SK-N-MC (cell line): ENCODE measurements at regions not wholly inside any gene's neighbourhood (a gene's known extent, or its start where the extent isn't known, plus 50 kb on each side); places are given as distances from the start of the nearest gene placed in this dataset.

Experiments
- DNase-seq: peaks from one replicate; pipeline ENCODE4 v3.0.0-alpha.2; 2011; ENCODE audit warnings: low read depth, low spot score
- H3K27ac ChIP-seq: fragments of 200-600 bp; sonication (generic); 2 replicates; pipeline ENCODE4 v1.5.1; 2016; ENCODE audit warnings: mixed run types
- H3K36me3 ChIP-seq: fragments of 200-600 bp; sonication (generic); 2 replicates; pipeline ENCODE4 v1.6.1; 2017; ENCODE audit warnings: antibody characterized with exemption, low read length, mixed read lengths; ENCODE audit not compliant: insufficient read depth
- H3K4me3 ChIP-seq: fragments of 200-600 bp; sonication (generic); 2 replicates; pipeline ENCODE4 v1.5.1; 2016
- H3K9ac ChIP-seq: fragments of 200-600 bp; sonication (generic); 2 replicates; pipeline ENCODE4 v1.8.0; 2017; ENCODE audit warnings: mixed run types, mixed read lengths; ENCODE audit not compliant: insufficient read length
- H3K9me3 ChIP-seq: fragments of 200-600 bp; sonication (generic); 2 replicates; pipeline ENCODE4 v1.6.1; 2017; ENCODE audit warnings: low read depth, mild to moderate bottlenecking, antibody characterized with exemption, low read length, moderate library complexity, mixed read lengths
- EZH2 ChIP-seq: fragments of 200-600 bp; sonication (generic); IDR thresholded peaks from one replicate; pipeline ENCODE4 v1.6.1; 2017; ENCODE audit warnings: antibody characterized with exemption
- FOXP2 ChIP-seq: optimal IDR thresholded peaks from 2 replicates; pipeline ENCODE3; 2011; ENCODE audit warnings: mild to moderate bottlenecking, moderate library complexity; ENCODE audit not compliant: insufficient read depth; ENCODE audit errors: extremely low read length, control extremely low read depth
- POLR2AphosphoS5 ChIP-seq: IDR thresholded peaks from 2 replicates; pipeline ENCODE4 v1.6.1; 2012; ENCODE audit warnings: mild to moderate bottlenecking, low read depth, low read length, borderline replicate concordance

DNA sequence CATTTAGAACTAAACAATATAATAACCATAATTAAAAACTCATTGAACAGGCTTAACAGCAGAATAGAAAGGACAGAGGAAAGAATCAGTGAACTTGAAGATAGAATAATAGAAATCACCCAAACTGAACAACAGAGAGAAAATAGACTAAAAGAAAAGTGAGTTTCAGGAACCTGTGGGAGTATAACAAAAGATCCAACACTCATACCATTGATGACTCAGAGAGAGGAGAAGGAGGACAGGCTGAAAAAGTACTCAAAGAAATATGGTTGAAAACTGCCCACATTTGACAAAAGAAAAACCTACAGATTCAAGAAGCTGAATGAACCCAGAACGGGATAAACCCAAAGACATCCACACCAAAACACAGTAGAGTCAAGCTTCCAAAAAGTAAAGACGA, 54.2 kb upstream of the FMNL2 start:
- H3K27ac ChIP-seq, result no peak overlapping the region
- DNase-seq, result no peak
- TF ChIP-seq FOXP2 (no peak), POLR2AphosphoS5 (no peak)
- no peaks in the 10 kb centered on the region for H3K36me3 ChIP-seq
- no peak overlapping the region for H3K4me3 ChIP-seq
- no peaks in the 10 kb centered on the region for H3K9me3 ChIP-seq
- no peak overlapping the region for H3K9ac ChIP-seq

GRCh38 chr2:152283392-152283791, 51.6 kb upstream of the FMNL2 start:
- TF ChIP-seq EZH2, result no peak
- no peak for TF ChIP-seq FOXP2
- TF ChIP-seq POLR2AphosphoS5, result no peak
- H3K27ac ChIP-seq, result no peak overlapping the region
- H3K9me3 ChIP-seq, result no peaks in the 10 kb centered on the region
- H3K4me3 ChIP-seq, result no peak overlapping the region
- no peaks in the 10 kb centered on the region for H3K36me3 ChIP-seq
- no peak for DNase-seq
- H3K9ac ChIP-seq, result no peak overlapping the region

DNA sequence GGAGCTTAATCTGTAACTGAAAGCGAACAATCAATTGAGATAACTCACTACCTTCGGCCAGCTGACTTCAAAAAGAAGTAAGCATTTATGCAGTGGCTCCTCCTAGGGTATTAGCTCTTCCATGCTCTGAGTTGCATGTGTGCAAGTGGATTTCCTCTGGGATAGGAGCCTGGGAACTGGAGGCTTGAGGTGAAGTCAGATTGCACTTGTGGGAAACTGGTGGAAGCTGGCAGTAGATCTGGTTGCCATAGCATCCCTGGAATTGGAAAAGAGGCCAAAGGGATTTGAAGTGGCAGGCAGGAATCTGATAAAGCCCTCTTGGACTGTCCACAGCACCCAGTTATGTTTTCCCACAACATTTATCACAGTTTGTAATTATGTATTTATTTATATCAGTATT, 50.6 kb upstream of the FMNL2 start:
- no peak overlapping the region for H3K9ac ChIP-seq
- no peaks in the 10 kb centered on the region for H3K9me3 ChIP-seq
- no peak for DNase-seq
- TF ChIP-seq FOXP2 (no peak), EZH2 (no peak), POLR2AphosphoS5 (no peak)
- no peak overlapping the region for H3K4me3 ChIP-seq
- H3K27ac ChIP-seq, result no peak overlapping the region
- no peaks in the 10 kb centered on the region for H3K36me3 ChIP-seq
